HG02623 (cell line): ENCODE measurements at regions not wholly inside any gene's neighbourhood (a gene's known extent, or its start where the extent isn't known, plus 50 kb on each side); places are given as distances from the start of the nearest gene placed in this dataset.
"Not testable (repeated sequence)": the region's sequence is repeated elsewhere in the genome, so short reads cannot be mapped to it uniquely, and the experiment has no call there.

Source experiments
- ATAC-seq: cut with Tn5 transposase; IDR thresholded peaks from one replicate; pipeline ENCODE4 v1.9.1; 2021; ENCODE audit warnings: moderate library complexity; ENCODE audit not compliant: unreplicated experiment

GRCh38 chr2:234203135-234203984 is 152.9 kb downstream of the SPP2 start:
- ATAC-seq = no peak

GRCh38 chr2:234202601-234203000 is 152.1 kb downstream of the SPP2 start:
- ATAC-seq = no peak

- ATAC-seq = no peak
Observed at GRCh38 chr2:234199996-234200395, 149.5 kb downstream of the SPP2 start.

- no peak for ATAC-seq
Observed at GRCh38 chr2:234198976-234199375, 148.5 kb downstream of the SPP2 start.

GRCh38 chr2:234195516-234195915 is 145.0 kb downstream of the SPP2 start:
- no peak for ATAC-seq

GRCh38 chr2:234193977-234194563 is 143.6 kb downstream of the SPP2 start:
- ATAC-seq = no peak

GRCh38 chr2:234191819-234192407 is 141.4 kb downstream of the SPP2 start:
- no peak for ATAC-seq

GRCh38 chr2:234189786-234190300 is 139.3 kb downstream of the SPP2 start:
- no peak for ATAC-seq

GRCh38 chr2:234189230-234189629 is 138.7 kb downstream of the SPP2 start:
- ATAC-seq = no peak

- ATAC-seq = no peak
Observed at GRCh38 chr2:234187646-234188174, 137.2 kb downstream of the SPP2 start.

- ATAC-seq = no peak
Observed at GRCh38 chr2:234181121-234181520, 130.6 kb downstream of the SPP2 start.

- no peak for ATAC-seq
Observed at GRCh38 chr2:234179031-234179363, 128.5 kb downstream of the SPP2 start.

- ATAC-seq = no peak
Observed at GRCh38 chr2:234178330-234179030, 128.0 kb downstream of the SPP2 start.

- no peak for ATAC-seq
Observed at GRCh38 chr2:234175649-234176048, 125.1 kb downstream of the SPP2 start.

- no peak for ATAC-seq
Observed at GRCh38 chr2:234174742-234175141, 124.2 kb downstream of the SPP2 start.

- no peak for ATAC-seq
Observed at GRCh38 chr2:234172532-234172931, 122.0 kb downstream of the SPP2 start.

GRCh38 chr2:234172066-234172465 is 121.6 kb downstream of the SPP2 start:
- no peak for ATAC-seq

- no peak for ATAC-seq
Observed at GRCh38 chr2:234171666-234172065, 121.2 kb downstream of the SPP2 start.

- ATAC-seq = no peak
Observed at GRCh38 chr2:234169674-234170073, 119.2 kb downstream of the SPP2 start.

- ATAC-seq = not testable (repeated sequence)
Observed at GRCh38 chr2:234168605-234169570, 118.4 kb downstream of the SPP2 start.
